ENCODE measurements at regions not wholly inside any gene's neighbourhood (a gene's known extent, or its start where the extent isn't known, plus 50 kb on each side); places are given as distances from the start of the nearest gene placed in this dataset.

- TF ChIP-seq REST (IDR thresholded peaks at IDR 0.05; ENCODE audit: insufficient read depth in 1 of 2, low read depth in 2 of 2, low read length in 1 of 2) (no peak), CTCF (IDR thresholded peaks at IDR 0.05) (no peak), SIN3A (IDR thresholded peaks at IDR 0.05; ENCODE audit: borderline replicate concordance, insufficient read depth, low read depth, low read length) (no peak)
Observed at GRCh38 chr7:16315280-16315679, 106.1 kb downstream of the CRPPA start.

Data from Panc1 (cell line).